ENCODE measurements at regions not wholly inside any gene's neighbourhood (a gene's known extent, or its start where the extent isn't known, plus 50 kb on each side); places are given as distances from the start of the nearest gene placed in this dataset.

GRCh38 chr13:37981932-37982331 is 112.4 kb upstream of the TRPC4 start (continued):
- TF ChIP-seq REST (IDR thresholded peaks at IDR 0.05; ENCODE audit: unreplicated experiment): no peak
- TF ChIP-seq CREB1 (CRISPR knock-in tag; IDR thresholded peaks at IDR 0.05; ENCODE audit: low read depth): no peak
- no peak for TF ChIP-seq ZNF114 (CRISPR knock-in tag; IDR thresholded peaks at IDR 0.05)
- TF ChIP-seq NANOG (IDR thresholded peaks at IDR 0.05; ENCODE audit: borderline replicate concordance): no peak
- TF ChIP-seq STAT1 (IDR thresholded peaks at IDR 0.05; ENCODE audit: unreplicated experiment): no peak
- TF ChIP-seq JUNB (IDR thresholded peaks at IDR 0.05; ENCODE audit: unreplicated experiment): no peak

GRCh38 chr13:37978680-37979079 is 109.1 kb upstream of the TRPC4 start:
- no peaks in the 10 kb centered on the region for H4K20me1 ChIP-seq (replicated peaks; ENCODE audit: insufficient read depth)
- Mint-ChIP-seq H3K4me3 (no peak overlapping the region), H3K27me3 (ENCODE audit: insufficient read depth, low read depth, poor library complexity) (peaks cover 6% of the 10 kb centered on the region), H3K9me3 (no peaks in the 10 kb centered on the region), H3K4me1 (no peaks in the 10 kb centered on the region), H3K36me3 (ENCODE audit: low read depth) (no peaks in the 10 kb centered on the region), H3K27ac (no peak overlapping the region)
- no peak overlapping the region for H3K27ac ChIP-seq (ENCODE audit: low read depth)
- H3K4me3 ChIP-seq: no peak overlapping the region
- no peaks in the 10 kb centered on the region for H3K79me2 ChIP-seq (replicated peaks; ENCODE audit: insufficient read depth)
- H3K4me1 ChIP-seq (ENCODE audit: insufficient read depth): no peaks in the 10 kb centered on the region
- no peak for DNase-seq (ENCODE audit: low spot score)
- H2AFZ ChIP-seq: no peak overlapping the region
- ATAC-seq: no peak
- H3F3A ChIP-seq (replicated peaks; ENCODE audit: low read depth): no peaks in the 10 kb centered on the region
- H3K27me3 ChIP-seq (ENCODE audit: insufficient read depth): no peaks in the 10 kb centered on the region
- no peak overlapping the region for H3K4me2 ChIP-seq
- no peaks in the 10 kb centered on the region for H3K36me3 ChIP-seq (ENCODE audit: insufficient read depth)
- H3K9me2 ChIP-seq (ENCODE audit: insufficient read depth): no peaks in the 10 kb centered on the region
- TF ChIP-seq JUNB (IDR thresholded peaks at IDR 0.05; ENCODE audit: unreplicated experiment) (no peak), ZNF331 (CRISPR knock-in tag; IDR thresholded peaks at IDR 0.05; ENCODE audit: low read depth) (no peak), NANOG (IDR thresholded peaks at IDR 0.05; ENCODE audit: borderline replicate concordance) (no peak), STAT1 (IDR thresholded peaks at IDR 0.05; ENCODE audit: unreplicated experiment) (no peak), REST (IDR thresholded peaks at IDR 0.05; ENCODE audit: unreplicated experiment) (no peak), POLR2AphosphoS5 (IDR thresholded peaks at IDR 0.05; ENCODE audit: low read depth) (no peak), ETS1 (IDR thresholded peaks at IDR 0.05) (no peak), EZH2phosphoT487 (IDR thresholded peaks at IDR 0.05; ENCODE audit: unreplicated experiment) (no peak), CREB1 (CRISPR knock-in tag; IDR thresholded peaks at IDR 0.05; ENCODE audit: low read depth) (no peak), CTCF (conservative IDR thresholded peaks at IDR 0.05; ENCODE audit: low read depth in 2 of 2) (no peak), ZNF114 (CRISPR knock-in tag; IDR thresholded peaks at IDR 0.05) (no peak), EZH2 (IDR thresholded peaks at IDR 0.05; ENCODE audit: low read depth, unreplicated experiment) (no peak)
